ENCODE measurements at regions not wholly inside any gene's neighbourhood (a gene's known extent, or its start where the extent isn't known, plus 50 kb on each side); places are given as distances from the start of the nearest gene placed in this dataset.

- H4K20me1 ChIP-seq (ENCODE audit: insufficient read depth), result no peaks in the 10 kb centered on the region
- no peaks in the 10 kb centered on the region for H3K4me1 ChIP-seq (ENCODE audit: insufficient read depth)
- no peaks in the 10 kb centered on the region for H3F3A ChIP-seq (ENCODE audit: insufficient read depth)
- H3K27ac ChIP-seq, result no peak overlapping the region
- H3K36me3 ChIP-seq (ENCODE audit: low read depth), result no peaks in the 10 kb centered on the region
- H3K4me3 ChIP-seq, result no peak overlapping the region
- H3K27me3 ChIP-seq (replicated peaks; ENCODE audit: insufficient read depth), result peaks cover 50% of the 10 kb centered on the region
- H3K79me2 ChIP-seq (ENCODE audit: insufficient read depth), result no peaks in the 10 kb centered on the region
- H3K9me2 ChIP-seq (ENCODE audit: insufficient read depth), result no peaks in the 10 kb centered on the region
- WGBS, 2 experiments (ENCODE audit: low coverage in 1 of 2, low lambda C conversion rate in 2 of 2, missing lambda C conversion rate in 2 of 2), result 44 to 47% methylated on average over 6 of the region's 6 CpGs
- H3K9me3 ChIP-seq (ENCODE audit: low read depth), result no peaks in the 10 kb centered on the region
- DNase-seq, result no peak
- no peak overlapping the region for H2AFZ ChIP-seq
- no peak overlapping the region for H3K9ac ChIP-seq
- in situ Hi-C loops (cut with MboI), result no loop called here
- no peak for TF ChIP-seq EZH2phosphoT487 (IDR thresholded peaks at IDR 0.05; ENCODE audit: insufficient read depth, low read depth)
- TF ChIP-seq EZH2 (IDR thresholded peaks at IDR 0.05; ENCODE audit: insufficient read depth, poor library complexity, severe bottlenecking), result no peak
- no peak overlapping the region for H3K4me2 ChIP-seq (ENCODE audit: unreplicated experiment)
Observed at GRCh38 chr12:30202521-30203254, 418.9 kb upstream of the TMTC1 start.

- no peak overlapping the region for H3K27ac ChIP-seq
- no peaks in the 10 kb centered on the region for H4K20me1 ChIP-seq (ENCODE audit: insufficient read depth)
- WGBS, 2 experiments (ENCODE audit: low coverage in 1 of 2, low lambda C conversion rate in 2 of 2, missing lambda C conversion rate in 2 of 2), result 35 to 49% methylated on average over 28 to 36 of the region's 55 CpGs
- no peaks in the 10 kb centered on the region for H3K36me3 ChIP-seq (ENCODE audit: low read depth)
- no peaks in the 10 kb centered on the region for H3K9me3 ChIP-seq (ENCODE audit: low read depth)
- H3K79me2 ChIP-seq (ENCODE audit: insufficient read depth), result no peaks in the 10 kb centered on the region
- TF ChIP-seq EZH2phosphoT487 (IDR thresholded peaks at IDR 0.05; ENCODE audit: insufficient read depth, low read depth), result no peak
- no peak for TF ChIP-seq EZH2 (IDR thresholded peaks at IDR 0.05; ENCODE audit: insufficient read depth, poor library complexity, severe bottlenecking)
- no peak overlapping the region for H3K9ac ChIP-seq
- H3K27me3 ChIP-seq (replicated peaks; ENCODE audit: insufficient read depth), result peaks cover 40% of the 10 kb centered on the region
- no peak overlapping the region for H3K4me3 ChIP-seq
- H3K4me2 ChIP-seq (ENCODE audit: unreplicated experiment), result no peak overlapping the region
- in situ Hi-C loops (cut with MboI), result no loop called here
- H2AFZ ChIP-seq, result no peak overlapping the region
- peak; percentile 10 for DNase-seq
- no peaks in the 10 kb centered on the region for H3F3A ChIP-seq (ENCODE audit: insufficient read depth)
- no peaks in the 10 kb centered on the region for H3K9me2 ChIP-seq (ENCODE audit: insufficient read depth)
- H3K4me1 ChIP-seq (ENCODE audit: insufficient read depth), result no peaks in the 10 kb centered on the region
Observed at GRCh38 chr12:30201301-30202160, 417.8 kb upstream of the TMTC1 start.

- 2 to 5% methylated on average over 10 to 18 of the region's 24 CpGs for WGBS, 2 experiments (ENCODE audit: low coverage in 1 of 2, low lambda C conversion rate in 2 of 2, missing lambda C conversion rate in 2 of 2)
Observed at GRCh38 chr12:30200864-30201263, 417.1 kb upstream of the TMTC1 start.

GRCh38 chr12:30197392-30198057 lies 413.8 kb upstream of the TMTC1 start:
- Histone ChIP-seq H3K27me3 (replicated peaks; ENCODE audit: insufficient read depth) (peaks cover 29% of the 10 kb centered on the region), H3F3A (ENCODE audit: insufficient read depth) (no peaks in the 10 kb centered on the region), H3K4me2 (ENCODE audit: unreplicated experiment) (no peak overlapping the region), H3K9ac (no peak overlapping the region), H3K9me3 (ENCODE audit: low read depth) (no peaks in the 10 kb centered on the region), H3K4me3 (no peak overlapping the region), H2AFZ (no peak overlapping the region), H4K20me1 (ENCODE audit: insufficient read depth) (no peaks in the 10 kb centered on the region), H3K36me3 (ENCODE audit: low read depth) (no peaks in the 10 kb centered on the region), H3K4me1 (ENCODE audit: insufficient read depth) (no peaks in the 10 kb centered on the region), H3K9me2 (ENCODE audit: insufficient read depth) (no peaks in the 10 kb centered on the region), H3K79me2 (ENCODE audit: insufficient read depth) (no peaks in the 10 kb centered on the region), H3K27ac (no peak overlapping the region)
- 57 to 59% methylated on average over 6 of the region's 6 CpGs for WGBS, 2 experiments (ENCODE audit: low coverage in 1 of 2, low lambda C conversion rate in 2 of 2, missing lambda C conversion rate in 2 of 2)
- in situ Hi-C loops (cut with MboI), result no loop called here
- TF ChIP-seq EZH2 (IDR thresholded peaks at IDR 0.05; ENCODE audit: insufficient read depth, poor library complexity, severe bottlenecking) (no peak), EZH2phosphoT487 (IDR thresholded peaks at IDR 0.05; ENCODE audit: insufficient read depth, low read depth) (no peak)
- DNase-seq, result peak; percentile 64

More at GRCh38 chr12:30200864-30201263, 417.1 kb upstream of the TMTC1 start:
- Histone ChIP-seq H2AFZ (no peak overlapping the region), H4K20me1 (ENCODE audit: insufficient read depth) (no peaks in the 10 kb centered on the region), H3K27ac (no peak overlapping the region), H3K9me2 (ENCODE audit: insufficient read depth) (no peaks in the 10 kb centered on the region), H3K79me2 (ENCODE audit: insufficient read depth) (no peaks in the 10 kb centered on the region), H3K9me3 (ENCODE audit: low read depth) (no peaks in the 10 kb centered on the region), H3K36me3 (ENCODE audit: low read depth) (no peaks in the 10 kb centered on the region), H3K9ac (no peak overlapping the region), H3K4me1 (ENCODE audit: insufficient read depth) (no peaks in the 10 kb centered on the region), H3K27me3 (replicated peaks; ENCODE audit: insufficient read depth) (peaks cover 39% of the 10 kb centered on the region), H3K4me2 (ENCODE audit: unreplicated experiment) (no peak overlapping the region), H3F3A (ENCODE audit: insufficient read depth) (no peaks in the 10 kb centered on the region), H3K4me3 (no peak overlapping the region)
- DNase-seq, result peak; percentile 7
- in situ Hi-C loops (cut with MboI), result no loop called here
- TF ChIP-seq EZH2phosphoT487 (IDR thresholded peaks at IDR 0.05; ENCODE audit: insufficient read depth, low read depth) (no peak), EZH2 (IDR thresholded peaks at IDR 0.05; ENCODE audit: insufficient read depth, poor library complexity, severe bottlenecking) (peak; percentile 36)
